MM.1S (cell line): ENCODE measurements at regions not wholly inside any gene's neighbourhood (a gene's known extent, or its start where the extent isn't known, plus 50 kb on each side); places are given as distances from the start of the nearest gene placed in this dataset.
"Not testable (repeated sequence)": the region's sequence is repeated elsewhere in the genome, so short reads cannot be mapped to it uniquely, and the experiment has no call there.

Source experiments
- DNase-seq: peaks from one replicate; pipeline ENCODE4 v3.0.0-alpha.2; 2015
- H2AFZ ChIP-seq: fragments of 300-600 bp; sonication (generic); 2 replicates; pipeline ENCODE4 v1.6.0; 2016; ENCODE audit warnings: antibody characterized with exemption, low read length
- H3F3A ChIP-seq: fragments of 300-600 bp; sonication (generic); 2 replicates; pipeline ENCODE4 v1.6.1; 2016; ENCODE audit warnings: mild to moderate bottlenecking, antibody characterized with exemption, low read length, moderate library complexity, mixed read lengths; ENCODE audit not compliant: insufficient read depth
- H3K27ac ChIP-seq: fragments of 300-600 bp; sonication (generic); 2 replicates; pipeline ENCODE4 v1.5.1; 2016; ENCODE audit warnings: mild to moderate bottlenecking, low read length
- H3K27me3 ChIP-seq: fragments of 300-600 bp; sonication (generic); replicated peaks from 2 replicates; pipeline ENCODE4 v1.6.0; 2016; ENCODE audit warnings: low read length; ENCODE audit not compliant: insufficient read depth
- H3K36me3 ChIP-seq: fragments of 300-600 bp; sonication (generic); replicated peaks from 2 replicates; pipeline ENCODE4 v1.6.1; 2016; ENCODE audit warnings: mild to moderate bottlenecking, low read length, mixed read lengths; ENCODE audit not compliant: insufficient read depth
- H3K4me1 ChIP-seq: fragments of 300-600 bp; sonication (generic); 2 replicates; pipeline ENCODE4 v1.6.1; 2016; ENCODE audit warnings: low read length, mixed read lengths
- H3K4me2 ChIP-seq: fragments of 300-600 bp; sonication (generic); 2 replicates; pipeline ENCODE4 v1.6.0; 2016; ENCODE audit warnings: low read depth, low read length
- H3K4me3 ChIP-seq: fragments of 300-600 bp; sonication (generic); 2 replicates; pipeline ENCODE4 v1.5.1; 2016; ENCODE audit warnings: low read length, mixed read lengths
- H3K79me2 ChIP-seq: fragments of 300-600 bp; sonication (generic); 2 replicates; pipeline ENCODE4 v1.6.1; 2016; ENCODE audit warnings: mixed run types, low read length, mixed read lengths
- H3K9ac ChIP-seq: fragments of 300-600 bp; sonication (generic); 2 replicates; pipeline ENCODE4 v1.6.1; 2016; ENCODE audit warnings: low read length, mixed read lengths
- H3K9me2 ChIP-seq: fragments of 300-600 bp; sonication (generic); replicated peaks from 2 replicates; pipeline ENCODE4 v1.6.1; 2016; ENCODE audit warnings: mild to moderate bottlenecking, low read length, mixed read lengths; ENCODE audit not compliant: insufficient read depth
- H3K9me3 ChIP-seq: fragments of 300-600 bp; sonication (generic); replicated peaks from 2 replicates; pipeline ENCODE4 v1.6.1; 2016; ENCODE audit warnings: mild to moderate bottlenecking, low read length, mixed read lengths; ENCODE audit not compliant: insufficient read depth
- H4K20me1 ChIP-seq: fragments of 300-600 bp; sonication (generic); 2 replicates; pipeline ENCODE4 v1.6.1; 2016; ENCODE audit warnings: mild to moderate bottlenecking, low read length, moderate library complexity, mixed read lengths; ENCODE audit not compliant: insufficient read depth
- EZH2 ChIP-seq: fragments of 300-600 bp; sonication (generic); optimal IDR thresholded peaks from 2 replicates; pipeline ENCODE3; 2017; ENCODE audit warnings: low read depth, mild to moderate bottlenecking, antibody characterized with exemption, low read length, mixed read lengths
- EZH2phosphoT487 ChIP-seq: fragments of 300-600 bp; sonication (generic); IDR thresholded peaks from 2 replicates; pipeline ENCODE4 v1.6.1; 2018; ENCODE audit warnings: antibody characterized with exemption, low read length
- TF ChIP-seq, protein P1 (sequence below): fragments of 300-600 bp; sonication (generic); IDR thresholded peaks from 2 replicates; pipeline ENCODE4 v1.5.1; 2016; ENCODE audit warnings: antibody characterized with exemption, low read length, mixed read lengths

DNA sequence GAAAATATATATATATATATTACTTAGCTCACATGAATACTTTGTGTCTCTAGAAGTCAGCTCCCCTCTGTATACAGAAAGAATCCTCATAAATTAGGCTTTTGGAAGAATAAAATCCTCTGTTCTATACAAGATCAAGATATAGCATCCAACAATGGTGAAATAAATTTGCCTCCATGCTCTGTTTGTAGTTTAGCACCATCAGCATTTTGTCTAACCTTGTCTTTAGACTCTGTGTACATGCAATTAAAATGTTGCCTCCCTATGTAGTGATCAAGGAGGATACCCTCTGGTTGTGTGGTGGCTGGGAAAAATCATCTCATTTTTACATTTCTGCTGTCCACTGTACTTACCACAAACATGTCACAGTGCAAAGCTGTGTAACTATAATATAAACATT is 189.7 kb downstream of the C7orf25 start:
- H3K79me2 ChIP-seq, result no peaks in the 10 kb centered on the region
- no peaks in the 10 kb centered on the region for H3K4me1 ChIP-seq
- H3K27ac ChIP-seq, result no peak overlapping the region
- H3K9ac ChIP-seq, result no peak overlapping the region
- H4K20me1 ChIP-seq, result no peaks in the 10 kb centered on the region
- H3K27me3 ChIP-seq, result no peaks in the 10 kb centered on the region
- TF ChIP-seq EZH2phosphoT487, result no peak
- TF ChIP-seq, protein P1, sequence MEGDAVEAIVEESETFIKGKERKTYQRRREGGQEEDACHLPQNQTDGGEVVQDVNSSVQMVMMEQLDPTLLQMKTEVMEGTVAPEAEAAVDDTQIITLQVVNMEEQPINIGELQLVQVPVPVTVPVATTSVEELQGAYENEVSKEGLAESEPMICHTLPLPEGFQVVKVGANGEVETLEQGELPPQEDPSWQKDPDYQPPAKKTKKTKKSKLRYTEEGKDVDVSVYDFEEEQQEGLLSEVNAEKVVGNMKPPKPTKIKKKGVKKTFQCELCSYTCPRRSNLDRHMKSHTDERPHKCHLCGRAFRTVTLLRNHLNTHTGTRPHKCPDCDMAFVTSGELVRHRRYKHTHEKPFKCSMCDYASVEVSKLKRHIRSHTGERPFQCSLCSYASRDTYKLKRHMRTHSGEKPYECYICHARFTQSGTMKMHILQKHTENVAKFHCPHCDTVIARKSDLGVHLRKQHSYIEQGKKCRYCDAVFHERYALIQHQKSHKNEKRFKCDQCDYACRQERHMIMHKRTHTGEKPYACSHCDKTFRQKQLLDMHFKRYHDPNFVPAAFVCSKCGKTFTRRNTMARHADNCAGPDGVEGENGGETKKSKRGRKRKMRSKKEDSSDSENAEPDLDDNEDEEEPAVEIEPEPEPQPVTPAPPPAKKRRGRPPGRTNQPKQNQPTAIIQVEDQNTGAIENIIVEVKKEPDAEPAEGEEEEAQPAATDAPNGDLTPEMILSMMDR, result no peak
- TF ChIP-seq EZH2, result no peak
- H3K9me3 ChIP-seq, result no peaks in the 10 kb centered on the region
- no peak overlapping the region for H3K4me3 ChIP-seq
- no peaks in the 10 kb centered on the region for H3F3A ChIP-seq
- no peak overlapping the region for H2AFZ ChIP-seq
- no peak for DNase-seq
- no peaks in the 10 kb centered on the region; the same call in 1 of the 2 replicates for H3K9me2 ChIP-seq
- no peaks in the 10 kb centered on the region for H3K36me3 ChIP-seq
- no peak overlapping the region for H3K4me2 ChIP-seq

DNA sequence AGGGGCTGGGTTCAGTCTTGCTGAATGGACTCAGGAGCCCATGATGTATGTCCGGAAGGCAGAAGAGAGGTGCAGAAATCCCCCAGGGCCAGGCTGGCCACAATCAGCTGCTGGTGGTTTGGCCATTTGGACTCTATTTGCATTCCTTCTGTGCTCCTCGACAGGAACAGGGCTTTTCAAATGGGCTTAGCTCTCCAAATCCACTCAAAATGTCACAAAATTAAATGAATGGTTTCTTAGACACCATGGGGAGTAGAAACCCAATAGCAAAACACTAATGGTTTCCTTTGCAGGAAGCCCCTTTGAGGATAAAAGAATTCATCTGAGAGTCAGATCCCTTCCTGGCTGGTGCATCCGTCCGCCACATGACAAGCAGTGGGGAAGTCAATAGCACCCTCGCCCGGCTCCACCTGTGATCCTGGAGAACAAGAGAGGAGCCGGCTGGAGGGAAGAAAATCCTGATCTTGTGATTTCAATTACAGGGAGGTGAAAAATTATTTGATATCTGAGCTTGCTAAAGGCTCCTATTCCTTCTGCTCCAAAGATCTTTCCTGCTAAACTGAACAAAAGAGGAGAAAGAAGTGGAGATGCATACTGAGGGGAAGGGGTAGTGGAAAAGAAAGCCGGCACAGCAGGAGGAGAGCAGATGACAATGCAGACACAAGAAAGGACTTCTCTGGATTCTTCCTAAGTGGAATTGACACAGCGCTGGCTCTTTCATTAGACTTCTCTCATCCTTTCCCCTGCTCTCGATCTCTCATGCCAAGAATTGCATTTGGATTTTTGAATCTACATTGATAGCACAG is 190.7 kb downstream of the C7orf25 start:
- no peaks in the 10 kb centered on the region for H3K4me1 ChIP-seq
- DNase-seq, result no peak
- H2AFZ ChIP-seq, result no peak overlapping the region
- H4K20me1 ChIP-seq, result no peaks in the 10 kb centered on the region
- no peaks in the 10 kb centered on the region for H3K27me3 ChIP-seq
- H3K9me2 ChIP-seq, result no peaks in the 10 kb centered on the region
- H3K4me2 ChIP-seq, result no peak overlapping the region
- no peaks in the 10 kb centered on the region for H3K9me3 ChIP-seq
- no peak for TF ChIP-seq EZH2phosphoT487
- TF ChIP-seq, protein P1, result no peak
- TF ChIP-seq EZH2, result no peak
- no peaks in the 10 kb centered on the region for H3K79me2 ChIP-seq
- H3K27ac ChIP-seq, result no peak overlapping the region
- H3K36me3 ChIP-seq, result no peaks in the 10 kb centered on the region
- no peak overlapping the region for H3K4me3 ChIP-seq
- H3F3A ChIP-seq, result no peaks in the 10 kb centered on the region
- H3K9ac ChIP-seq, result no peak overlapping the region

DNA sequence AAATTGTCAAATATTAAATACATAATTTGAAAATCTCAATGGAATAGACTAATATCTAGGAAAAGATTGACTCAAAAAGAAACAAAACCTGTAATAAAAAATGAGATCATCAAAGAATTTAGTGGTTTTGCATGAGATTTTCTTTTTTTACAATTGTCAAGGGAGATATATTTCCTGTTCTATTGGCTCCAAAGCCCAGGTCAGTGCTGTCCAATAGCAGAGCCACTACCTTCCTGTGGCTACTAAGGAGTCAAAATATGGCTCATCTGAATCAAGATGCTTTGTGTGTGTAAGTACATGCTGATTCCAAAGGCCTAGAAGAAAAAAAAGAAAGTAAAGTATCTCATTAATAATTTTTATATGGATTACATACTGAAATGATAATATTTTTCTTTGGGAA is 191.9 kb downstream of the C7orf25 start:
- Histone ChIP-seq H3K4me3 (no peak overlapping the region), H3K4me2 (no peak overlapping the region), H3K27ac (no peak overlapping the region), H3K4me1 (no peaks in the 10 kb centered on the region), H3K79me2 (no peaks in the 10 kb centered on the region), H3K36me3 (no peaks in the 10 kb centered on the region), H3F3A (no peaks in the 10 kb centered on the region), H4K20me1 (no peaks in the 10 kb centered on the region), H3K9me3 (no peaks in the 10 kb centered on the region), H3K9me2 (no peaks in the 10 kb centered on the region), H3K27me3 (no peaks in the 10 kb centered on the region), H3K9ac (no peak overlapping the region), H2AFZ (no peak overlapping the region)
- DNase-seq, result no peak
- no peak for TF ChIP-seq EZH2
- TF ChIP-seq, protein P1, result no peak
- no peak for TF ChIP-seq EZH2phosphoT487

DNA sequence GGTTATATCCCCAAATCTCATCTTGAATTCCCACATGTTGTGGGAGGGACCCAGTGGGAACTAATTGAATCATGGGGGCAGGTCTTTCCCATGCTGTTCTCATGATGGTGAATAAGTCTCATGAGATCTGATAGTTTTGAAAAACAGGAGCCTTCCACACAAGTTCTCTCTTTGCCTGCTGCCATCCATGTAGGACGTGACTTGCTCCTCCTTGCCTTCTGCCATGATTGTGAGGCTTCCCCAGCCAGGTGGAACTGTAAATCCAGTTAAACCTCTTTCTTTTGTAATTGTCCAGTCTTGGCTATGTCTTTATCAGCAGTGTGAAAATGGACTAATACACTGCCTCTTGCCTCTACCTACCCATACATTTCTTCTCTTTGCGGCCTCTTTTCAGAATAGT is 193.4 kb downstream of the C7orf25 start:
- DNase-seq, H3K36me3 ChIP-seq, H3F3A ChIP-seq, H3K27me3 ChIP-seq, H3K79me2 ChIP-seq, H3K4me2 ChIP-seq, H3K9ac ChIP-seq, H4K20me1 ChIP-seq, H3K9me3 ChIP-seq, H3K4me3 ChIP-seq, H3K27ac ChIP-seq, H3K9me2 ChIP-seq, H3K4me1 ChIP-seq, H2AFZ ChIP-seq: not testable (repeated sequence)
